NOMO-1 treated with DMSO at 0.1 percent for 48 hours (cell line): ENCODE measurements at regions not wholly inside any gene's neighbourhood (a gene's known extent, or its start where the extent isn't known, plus 50 kb on each side); places are given as distances from the start of the nearest gene placed in this dataset.
A peak's percentile ranks its signal among the peaks of the same experiment; 100 is the strongest.

Experiments
- DNase-seq: peaks from one replicate; lab custom pipeline; 2025; ENCODE audit not compliant: unreplicated experiment; lab: John Stamatoyannopoulos, UW

DNA sequence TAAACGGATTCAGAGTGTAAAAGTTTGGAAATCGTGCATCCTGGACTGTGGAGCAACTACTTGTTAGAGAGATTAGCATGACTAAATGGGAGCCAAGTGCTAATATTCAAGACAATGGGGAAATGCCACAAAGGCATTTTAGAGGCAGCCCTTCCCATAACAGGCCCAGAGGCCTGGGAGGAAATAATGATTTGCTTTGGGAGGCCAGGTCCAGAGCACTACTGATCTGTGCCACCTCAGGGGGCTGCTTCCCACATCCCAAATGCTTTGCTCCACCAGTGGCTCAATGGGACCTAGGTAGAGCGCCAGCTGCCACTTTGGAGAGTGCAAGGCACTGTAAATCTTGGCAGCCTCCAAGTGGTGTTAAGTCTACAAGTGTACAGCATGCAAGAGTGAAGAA is 91.9 kb upstream of the HSF2 start:
- no peak for DNase-seq

DNA sequence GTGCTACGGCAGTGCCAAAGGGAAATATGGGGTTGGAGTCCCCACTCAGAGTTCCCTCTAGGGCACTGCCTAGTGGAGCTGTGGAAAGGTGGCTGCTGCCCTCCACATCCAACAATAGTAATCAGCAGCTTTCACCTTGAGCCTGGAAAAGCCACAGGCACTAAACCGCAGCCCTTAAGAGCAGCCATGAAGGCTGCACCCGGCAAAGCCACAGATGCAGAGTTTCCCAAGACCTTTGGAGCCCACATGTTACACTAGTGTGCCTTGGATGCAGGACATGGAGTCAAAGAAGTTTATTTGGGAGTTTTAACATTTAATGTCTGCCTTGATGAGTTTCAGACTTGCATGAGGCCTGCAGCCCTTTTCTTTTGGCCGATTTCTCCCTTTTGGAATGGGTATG is 91.4 kb upstream of the HSF2 start:
- no peak for DNase-seq

DNA sequence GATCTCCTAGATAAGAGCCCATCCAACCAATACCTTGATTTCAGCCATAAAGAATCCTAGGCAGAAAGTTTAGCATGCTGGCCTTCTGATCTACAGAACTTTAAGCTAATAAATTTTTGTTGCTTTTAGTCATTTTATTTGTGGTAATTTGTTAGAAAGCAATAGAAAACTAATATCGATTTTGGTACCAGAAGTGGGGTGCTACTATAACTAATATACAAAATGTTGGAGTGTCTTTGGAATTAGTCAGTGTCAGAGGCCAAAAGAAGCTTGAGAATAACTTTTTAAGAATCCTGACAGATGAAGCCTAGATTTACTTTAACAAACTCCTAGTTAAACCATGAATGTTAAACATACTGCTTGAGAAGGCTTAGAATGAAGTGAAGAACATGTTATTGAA is 83.6 kb upstream of the HSF2 start:
- no peak for DNase-seq

DNA sequence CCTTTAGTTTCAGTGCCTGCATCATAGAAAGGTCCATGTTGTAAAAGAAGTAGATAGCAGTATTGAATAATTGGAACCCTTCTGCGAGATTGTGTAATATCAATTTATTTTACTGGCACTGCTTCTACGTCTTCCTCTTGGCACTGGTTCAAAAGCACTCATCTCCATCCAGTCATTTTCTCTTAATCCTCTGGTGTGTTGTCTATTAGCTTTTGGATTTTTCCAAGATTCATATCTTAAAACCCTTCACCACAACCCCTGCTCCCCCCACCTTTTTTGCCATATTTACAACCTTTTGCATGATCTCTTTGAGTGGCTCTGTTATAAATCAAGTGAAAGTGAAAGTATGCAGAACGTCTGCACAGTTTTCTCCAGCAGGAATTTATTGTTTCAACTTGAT is 76.6 kb upstream of the HSF2 start:
- DNase-seq = peak; percentile 35

DNA sequence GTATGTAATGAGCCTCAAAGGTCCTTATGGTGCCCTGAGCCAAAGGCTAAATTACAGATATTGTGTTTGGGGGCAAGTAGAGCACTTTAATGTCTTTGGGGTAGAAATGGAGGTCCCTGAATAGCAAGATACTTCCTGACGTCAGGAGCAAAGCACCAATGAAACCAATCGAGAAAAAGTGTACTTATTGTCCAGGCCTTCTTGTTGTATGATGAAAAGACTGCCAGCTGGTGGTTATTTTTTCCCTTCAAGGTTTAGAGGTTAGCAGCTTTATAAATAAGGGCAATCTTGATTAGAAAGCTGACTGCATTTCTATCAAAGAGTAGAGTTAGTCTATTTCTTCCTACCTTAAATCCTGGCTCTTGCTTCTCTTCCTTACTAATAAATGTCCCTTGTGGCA is 76.1 kb upstream of the HSF2 start:
- no peak for DNase-seq

DNA sequence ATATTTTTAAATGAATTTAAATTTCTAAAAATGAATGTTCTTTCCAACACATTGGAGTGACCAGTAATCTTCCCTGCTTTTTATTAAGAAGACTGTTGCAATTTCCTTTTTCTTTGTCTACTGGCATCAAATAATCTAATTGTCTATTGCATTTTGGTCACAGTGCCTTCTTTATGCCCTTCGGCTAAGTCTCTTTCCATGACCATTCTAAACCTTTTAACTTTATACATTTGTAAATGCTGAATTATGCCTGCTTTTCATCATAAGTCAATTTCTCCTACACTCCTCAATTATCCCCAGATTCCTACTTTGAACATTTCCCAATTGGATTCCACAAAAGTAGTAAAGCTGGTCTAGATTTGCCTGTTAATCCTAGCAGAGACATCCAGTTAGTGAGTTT is 69.1 kb upstream of the HSF2 start:
- DNase-seq = no peak

DNA sequence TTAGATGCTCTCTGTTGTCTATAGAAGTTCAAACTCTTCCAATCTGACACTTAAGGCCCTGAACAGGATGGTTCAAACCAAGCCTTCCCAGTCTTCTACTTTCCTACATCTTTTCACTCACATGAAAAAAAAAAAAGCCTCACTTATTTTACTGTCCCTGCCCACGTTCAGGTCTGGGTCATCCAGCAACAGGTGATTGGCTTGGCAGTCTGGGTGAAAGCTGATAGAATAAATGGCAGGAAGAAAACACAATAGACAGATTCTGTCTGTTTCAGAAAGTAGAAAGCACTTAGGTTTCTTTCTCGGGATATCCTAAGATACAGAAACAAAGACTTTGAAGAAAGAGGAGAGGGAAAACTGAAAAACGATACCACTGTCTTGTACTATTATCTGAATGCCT is 61.8 kb upstream of the HSF2 start:
- DNase-seq = no peak

DNA sequence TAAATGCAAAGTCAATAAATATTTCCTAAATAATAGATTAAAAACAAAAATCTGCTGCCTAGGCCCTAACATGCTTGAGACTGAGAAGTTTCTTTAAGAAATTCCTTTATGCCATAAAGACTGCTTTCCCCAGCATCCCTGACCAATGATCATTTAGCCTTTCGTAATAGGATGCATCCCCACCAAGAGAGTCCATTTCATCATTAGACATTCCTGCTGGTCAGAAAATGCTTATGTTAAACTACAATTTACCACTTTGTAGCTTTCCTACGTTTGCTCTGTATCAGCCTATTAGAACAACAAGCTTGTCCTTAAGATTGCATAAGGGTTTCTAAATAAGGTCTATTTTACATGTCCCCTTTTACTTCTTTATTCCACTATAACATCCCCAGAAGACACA is 59.8 kb upstream of the HSF2 start:
- DNase-seq = no peak

DNA sequence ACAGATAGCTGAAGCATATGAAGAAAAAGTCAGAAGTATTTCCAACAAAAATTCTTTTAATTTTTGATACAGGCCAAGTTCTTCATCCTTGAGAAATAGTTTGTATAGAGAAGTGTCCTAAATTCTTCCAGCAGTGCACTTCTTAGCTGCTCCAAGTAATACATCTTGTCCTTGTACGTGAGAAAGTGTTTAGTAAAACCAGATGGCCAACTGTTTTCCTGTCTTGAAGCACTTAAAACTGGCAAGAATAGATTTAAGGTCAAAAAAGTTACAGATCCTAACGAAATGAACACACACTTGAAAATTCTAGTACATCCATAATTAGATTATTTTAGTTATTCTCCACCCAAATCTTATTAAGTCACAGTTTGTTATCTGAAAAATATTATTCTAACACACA is 52.2 kb upstream of the HSF2 start:
- DNase-seq = no peak

DNA sequence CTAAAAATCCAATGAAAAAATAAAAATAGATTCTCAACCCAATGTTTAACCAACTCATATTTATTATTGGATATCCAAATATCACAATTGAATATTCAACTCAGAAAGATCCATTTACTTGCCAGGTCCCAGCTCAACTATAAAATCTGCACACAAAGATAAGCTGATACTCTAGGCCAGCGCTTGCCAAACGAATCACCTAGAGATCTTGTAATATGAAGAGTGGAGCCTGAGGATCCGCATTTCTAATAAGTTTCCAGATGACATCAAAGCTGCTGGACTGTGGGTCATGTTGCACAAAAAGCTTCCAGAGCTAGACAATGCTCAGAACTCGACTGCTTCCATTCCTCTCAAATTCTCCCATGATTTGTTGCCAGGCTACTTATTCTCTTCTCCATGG is 51.7 kb upstream of the HSF2 start:
- no peak for DNase-seq
